Left cardiac atrium (tissue), 4 donors: ENCODE measurements at regions not wholly inside any gene's neighbourhood (a gene's known extent, or its start where the extent isn't known, plus 50 kb on each side); places are given as distances from the start of the nearest gene placed in this dataset.

Experiments used
- ATAC-seq, 2 donors: fragments of 200-7000 bp; cut with Tn5 transposase; one replicate each; pipeline ENCODE4 v1.9.1; 2020; ENCODE audit warnings: mild to moderate bottlenecking in 2 of 2, moderate library complexity in 2 of 2
- DNase-seq: peaks from one replicate; pipeline ENCODE4 v3.0.0-alpha.2; 2020
- intact Hi-C, 2 donors: fragments of 100-400 bp; cut with DNase I; formaldehyde crosslinking; loops; one replicate each; pipeline versions ENCODE4 v1.14.1 to v1.15.1; 2022 to 2023
- donor health status: DM: no; HTN: yes; CAD: no.
- donor health status: DM: no; HTN: yes; CAD: no; lungs with severe emphysema.
- donor health status: DM: yes; HTN: yes; CAD: no.
- donor health status: Dilated cardiomyopathy.

DNA sequence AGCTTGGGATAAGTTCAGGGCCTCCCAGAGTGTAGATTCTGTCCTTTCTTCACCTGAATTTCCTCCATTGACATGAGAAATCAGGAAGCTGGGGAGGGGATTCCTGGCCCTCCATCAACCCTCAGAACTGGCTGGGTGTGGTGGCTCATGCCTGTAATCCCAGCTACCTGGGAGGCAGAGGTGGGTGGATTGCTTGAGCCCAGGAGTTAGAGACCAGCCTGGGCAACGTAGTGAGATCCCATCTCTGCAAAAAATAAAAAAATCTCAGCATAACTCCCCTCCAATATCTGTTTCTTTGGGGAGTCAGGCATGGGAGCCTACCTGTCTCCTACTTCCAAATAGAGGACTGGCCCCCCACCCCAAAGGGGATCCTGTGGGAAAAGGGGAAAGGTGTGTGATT lies 59.8 kb upstream of the TBX3 start:
- ATAC-seq (no peak), DNase-seq (no peak)
- intact Hi-C loops: no loop called here

DNA sequence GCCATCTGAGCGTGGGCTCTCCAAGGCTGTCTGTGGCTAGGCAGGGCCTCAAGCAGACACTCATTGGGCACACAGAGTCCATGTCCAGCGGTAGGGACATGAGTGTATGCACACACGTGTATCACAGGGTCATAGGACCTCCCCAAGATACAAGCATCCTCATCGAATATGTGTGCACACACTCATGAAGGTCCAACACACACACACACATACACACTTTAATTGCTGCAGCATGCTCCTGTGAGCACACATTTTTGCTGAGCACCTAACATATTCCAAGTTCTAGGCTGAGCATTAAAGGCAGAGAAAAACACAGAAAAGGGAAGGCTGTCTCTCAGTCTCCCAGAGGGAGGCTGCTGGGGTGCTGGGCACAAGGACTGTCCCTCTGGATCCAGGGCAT lies 59.3 kb upstream of the TBX3 start:
- no peak for DNase-seq
- intact Hi-C loops: no loop called here
- no peak for ATAC-seq

DNA sequence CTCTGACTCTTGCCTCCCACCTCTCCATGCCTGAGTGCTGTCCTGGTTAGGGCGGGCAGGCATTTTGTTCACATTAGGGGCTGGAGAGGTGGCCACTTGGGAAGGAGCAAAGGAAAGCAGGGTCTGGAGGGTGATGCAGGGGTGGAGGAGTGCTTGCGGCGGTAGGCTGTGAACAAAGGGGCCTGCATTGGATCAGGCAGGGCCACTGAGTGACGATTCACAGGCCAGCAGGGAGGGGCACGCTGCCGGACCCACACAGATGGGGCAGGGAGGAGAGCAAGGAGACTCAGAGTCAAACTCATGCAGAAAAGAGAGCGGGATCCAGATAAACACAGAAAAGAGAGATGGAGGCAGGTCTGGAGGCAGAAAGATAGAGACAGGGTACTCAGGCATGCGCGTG lies 58.4 kb upstream of the TBX3 start:
- intact Hi-C loops: no loop called here
- ATAC-seq (no peak), DNase-seq (no peak)

DNA sequence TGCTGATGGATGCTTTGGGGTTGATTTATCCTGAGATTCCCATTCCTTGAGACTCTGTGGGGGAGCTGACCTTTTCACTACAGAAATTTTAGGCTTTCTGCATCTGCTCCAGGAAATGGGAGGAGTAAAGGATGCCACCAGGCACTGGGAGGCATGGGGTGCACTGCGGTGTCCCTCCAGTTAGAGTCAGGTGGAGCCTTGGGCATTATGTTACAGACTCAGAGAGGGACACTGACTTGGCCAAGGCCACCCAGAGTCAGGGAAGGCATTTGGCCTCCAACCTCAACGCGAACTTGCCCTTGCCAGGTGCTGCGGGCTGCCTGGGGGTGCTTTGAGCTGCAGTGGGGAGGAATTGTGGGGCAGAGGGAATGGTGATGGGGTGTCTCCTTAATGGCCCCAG lies 58.0 kb upstream of the TBX3 start:
- intact Hi-C loops: no loop called here
- no peak for DNase-seq
- no peak for ATAC-seq

DNA sequence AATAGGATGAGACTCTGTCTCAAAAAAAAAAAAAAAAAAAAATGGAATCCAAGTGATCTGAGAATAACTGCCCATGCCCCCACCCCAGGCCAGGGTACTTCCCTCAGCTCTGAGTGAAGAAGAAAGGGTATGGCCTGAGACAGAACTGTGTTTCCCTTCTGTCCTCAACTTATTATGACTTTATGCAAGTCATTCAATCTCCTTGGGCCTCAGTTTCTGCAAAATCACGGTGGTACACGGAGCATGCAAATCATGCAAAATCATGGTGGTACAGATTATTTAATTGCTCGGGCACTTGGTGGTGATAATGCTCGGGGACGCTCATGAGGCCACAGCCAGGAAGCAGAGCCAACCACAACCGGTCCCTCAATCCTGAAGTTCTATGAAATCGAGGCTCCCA lies 56.5 kb upstream of the TBX3 start:
- intact Hi-C loops: no loop called here
- ATAC-seq (no peak), DNase-seq (no peak)

DNA sequence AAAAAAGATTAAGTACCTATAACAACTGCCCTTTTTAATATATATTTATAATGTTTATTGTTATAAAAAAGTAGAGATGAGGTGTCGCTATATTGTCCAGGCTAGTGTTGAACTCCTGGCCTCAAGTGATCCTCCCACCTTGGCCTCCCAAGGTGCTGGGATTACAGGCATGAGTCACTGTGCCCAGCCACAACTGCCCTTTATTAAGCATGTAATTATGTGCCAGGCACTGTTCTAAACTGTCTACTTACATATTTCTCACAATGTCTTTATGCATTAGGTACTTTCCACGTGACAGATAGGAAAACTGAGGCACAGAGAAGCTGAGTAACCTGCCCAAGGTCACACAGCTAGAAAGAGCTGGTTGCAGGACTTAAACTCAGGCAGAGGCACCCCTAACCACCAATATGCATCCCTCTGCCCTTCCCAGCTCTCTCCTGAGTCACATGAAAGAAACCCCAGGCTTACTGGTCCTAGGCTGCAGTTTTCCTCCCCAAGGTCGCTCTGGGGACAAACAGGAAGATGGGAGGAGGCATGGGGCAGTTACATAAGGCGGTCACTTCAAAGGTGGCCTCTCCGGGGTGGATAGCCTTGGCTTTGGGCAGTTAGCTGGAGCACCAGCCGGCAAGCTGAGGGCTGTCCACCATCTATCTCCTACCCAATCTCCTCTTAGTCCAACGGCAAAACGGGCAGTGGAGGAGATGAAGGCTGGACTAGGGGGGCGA lies 54.6 kb upstream of the TBX3 start:
- DNase-seq: no peak
- intact Hi-C loops: no loop called here
- ATAC-seq: no peak

DNA sequence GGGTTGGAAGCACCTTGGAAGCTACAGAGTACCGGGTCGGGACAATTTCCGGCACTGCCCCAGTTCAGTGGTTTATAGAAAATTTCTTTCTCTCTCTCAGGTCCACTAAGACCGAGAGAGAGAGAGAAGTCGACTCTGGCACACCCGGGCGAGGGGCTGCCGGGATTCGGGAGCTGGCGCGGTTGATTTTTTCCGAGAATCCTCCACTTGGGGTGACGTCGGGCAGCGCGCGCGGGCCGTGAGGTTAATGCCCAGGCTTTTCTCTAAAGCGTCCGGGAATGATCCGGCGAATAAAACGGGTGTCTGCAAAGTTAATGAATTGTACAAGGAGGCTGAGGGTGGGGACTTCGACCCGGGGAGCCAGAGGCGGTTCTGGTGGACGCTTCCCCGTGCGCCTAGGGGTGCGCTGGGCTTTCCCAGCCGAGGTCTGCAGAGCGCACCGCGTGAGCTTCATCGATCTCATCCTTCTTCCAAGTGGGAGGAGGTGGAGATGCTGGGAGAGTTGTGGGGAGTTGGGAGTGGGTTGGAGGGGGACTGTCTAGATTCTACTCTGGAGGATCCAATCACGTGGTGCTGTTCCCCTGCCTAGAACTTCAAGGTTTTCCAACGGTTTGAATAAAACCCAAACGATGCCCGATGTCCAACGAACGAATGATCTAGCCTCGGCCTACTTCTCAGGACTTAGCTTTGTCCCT lies 51.9 kb upstream of the TBX3 start:
- no peak for ATAC-seq
- no peak for DNase-seq
- intact Hi-C loops: no loop called here

DNA sequence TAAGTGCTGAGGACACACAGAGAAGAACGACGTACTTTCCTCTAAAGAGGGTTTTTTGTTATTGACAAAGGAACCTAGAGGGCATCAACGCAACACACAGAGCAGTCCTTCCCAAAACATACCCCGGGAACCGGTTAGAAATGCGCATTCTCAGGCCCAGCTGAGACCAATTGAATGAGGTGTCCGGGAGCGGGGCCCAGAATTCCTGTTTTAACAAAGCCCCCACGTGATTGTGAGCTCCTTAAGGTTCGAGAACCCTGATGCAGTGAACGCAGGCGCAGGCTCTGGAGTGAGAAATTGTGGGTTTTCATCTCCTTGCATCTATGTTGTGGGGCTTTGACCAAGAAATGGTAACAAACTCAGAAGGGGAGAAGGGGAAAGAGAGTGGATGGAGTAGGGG lies 51.0 kb upstream of the TBX3 start:
- DNase-seq: no peak
- no peak for ATAC-seq
- intact Hi-C loops: no loop called here

DNA sequence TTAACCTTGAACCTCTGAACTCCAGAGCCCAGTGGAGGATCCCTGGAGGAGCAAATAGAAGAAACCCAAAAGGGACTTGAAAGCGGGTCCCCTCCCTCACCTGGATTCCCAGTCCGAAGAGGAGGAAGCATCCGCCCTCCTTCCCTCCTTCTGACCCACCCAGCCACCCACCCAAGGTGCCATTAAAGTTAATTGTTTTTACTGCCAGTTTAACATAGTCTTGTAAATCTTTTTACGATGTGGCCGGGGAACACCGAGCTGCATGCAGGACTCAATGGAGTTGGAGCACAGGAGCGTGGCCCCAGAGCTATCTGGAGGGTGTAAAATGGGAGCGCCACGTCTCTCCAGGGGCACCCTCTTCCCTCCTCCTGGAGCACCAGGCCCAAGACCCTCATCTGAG lies 49.9 kb upstream of the TBX3 start:
- intact Hi-C loops: no loop called here
- no peak for ATAC-seq

More for the DNA sequence above, 49.9 kb upstream of the TBX3 start:
- no peak for DNase-seq
